ENCODE measurements at regions not wholly inside any gene's neighbourhood (a gene's known extent, or its start where the extent isn't known, plus 50 kb on each side); places are given as distances from the start of the nearest gene placed in this dataset.

GRCh38 chr1:38131024-38131585, 84.5 kb upstream of the POU3F1 start:
- DNase-seq (ENCODE audit: low read depth) = no peak

GRCh38 chr1:38129971-38130370, 83.4 kb upstream of the POU3F1 start:
- DNase-seq (ENCODE audit: low read depth) = no peak

GRCh38 chr1:38129473-38129872, 82.9 kb upstream of the POU3F1 start:
- DNase-seq (ENCODE audit: low read depth) = no peak

GRCh38 chr1:38128926-38129453, 82.4 kb upstream of the POU3F1 start:
- DNase-seq (ENCODE audit: low read depth) = no peak

GRCh38 chr1:38128511-38128910, 81.9 kb upstream of the POU3F1 start:
- no peak for DNase-seq (ENCODE audit: low read depth)

- DNase-seq (ENCODE audit: low read depth) = no peak
Observed at GRCh38 chr1:38127428-38127827, 80.8 kb upstream of the POU3F1 start.

- DNase-seq (ENCODE audit: low read depth) = no peak
Observed at GRCh38 chr1:38126970-38127369, 80.4 kb upstream of the POU3F1 start.

GRCh38 chr1:38125837-38126520, 79.4 kb upstream of the POU3F1 start:
- no peak for DNase-seq (ENCODE audit: low read depth)

GRCh38 chr1:38125016-38125415, 78.4 kb upstream of the POU3F1 start:
- DNase-seq (ENCODE audit: low read depth) = no peak

GRCh38 chr1:38123356-38124135, 77.0 kb upstream of the POU3F1 start:
- no peak for DNase-seq (ENCODE audit: low read depth)

GRCh38 chr1:38121231-38121680, 74.7 kb upstream of the POU3F1 start:
- no peak for DNase-seq (ENCODE audit: low read depth)

GRCh38 chr1:38120552-38121230, 74.1 kb upstream of the POU3F1 start:
- DNase-seq (ENCODE audit: low read depth) = no peak

- no peak for DNase-seq (ENCODE audit: low read depth)
Observed at GRCh38 chr1:38118976-38119375, 72.4 kb upstream of the POU3F1 start.

GRCh38 chr1:38117444-38117887, 70.9 kb upstream of the POU3F1 start:
- no peak for DNase-seq (ENCODE audit: low read depth)

- no peak for DNase-seq (ENCODE audit: low read depth)
Observed at GRCh38 chr1:38115682-38116202, 69.1 kb upstream of the POU3F1 start.

- DNase-seq (ENCODE audit: low read depth) = no peak
Observed at GRCh38 chr1:38115226-38115625, 68.6 kb upstream of the POU3F1 start.

- DNase-seq (ENCODE audit: low read depth) = no peak
Observed at GRCh38 chr1:38114241-38115026, 67.8 kb upstream of the POU3F1 start.

GRCh38 chr1:38113159-38113666, 66.6 kb upstream of the POU3F1 start:
- no peak for DNase-seq (ENCODE audit: low read depth)

- no peak for DNase-seq (ENCODE audit: low read depth)
Observed at GRCh38 chr1:38111589-38111988, 65.0 kb upstream of the POU3F1 start.

- DNase-seq (ENCODE audit: low read depth) = no peak
Observed at GRCh38 chr1:38105267-38105666, 58.7 kb upstream of the POU3F1 start.

- no peak for DNase-seq (ENCODE audit: low read depth)
Observed at GRCh38 chr1:38102636-38103035, 56.0 kb upstream of the POU3F1 start.
